Fibroblast of skin of left biceps (primary cell): ENCODE measurements at regions not wholly inside any gene's neighbourhood (a gene's known extent, or its start where the extent isn't known, plus 50 kb on each side); places are given as distances from the start of the nearest gene placed in this dataset.
"Not testable (repeated sequence)": the region's sequence is repeated elsewhere in the genome, so short reads cannot be mapped to it uniquely, and the experiment has no call there.

Experiments
- DNase-seq, 2 experiments: peaks; one replicate each; pipeline ENCODE4 v3.0.0-alpha.2; 2013; ENCODE audit warnings: low read depth in 2 of 2

DNA sequence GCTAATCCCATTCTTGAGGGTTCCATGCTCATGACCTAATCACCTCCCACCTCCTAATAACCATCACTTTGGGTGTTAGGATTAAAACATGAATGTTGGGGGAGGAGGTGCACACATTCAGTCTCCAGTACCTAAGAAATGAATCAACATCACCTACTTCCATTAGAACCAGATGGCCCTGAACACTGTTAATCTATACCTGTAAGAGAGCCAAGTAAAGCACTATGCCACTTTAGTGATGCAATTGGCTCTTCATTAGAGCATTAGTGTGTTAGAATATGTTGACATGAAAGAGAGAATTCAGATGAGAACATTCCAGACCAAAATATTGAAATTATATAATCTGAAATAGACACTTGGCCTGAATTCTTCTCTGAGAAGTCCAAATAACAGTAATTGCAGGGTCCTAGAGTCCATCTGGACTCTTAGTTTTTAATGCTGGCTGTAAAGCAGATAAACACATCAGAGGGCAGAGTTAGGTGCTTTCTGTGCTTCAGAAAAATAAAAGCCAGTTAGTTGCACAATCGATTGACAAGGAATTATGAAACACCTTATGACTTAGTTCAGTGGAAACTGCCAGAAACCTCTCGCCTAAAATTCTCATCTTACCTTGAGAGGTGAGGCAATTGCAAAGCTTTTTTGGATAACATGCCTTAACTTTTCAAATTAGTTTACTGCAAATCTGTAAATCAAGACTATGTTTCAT is 923.7 kb downstream of the SLC4A3 start:
- no peak for DNase-seq

DNA sequence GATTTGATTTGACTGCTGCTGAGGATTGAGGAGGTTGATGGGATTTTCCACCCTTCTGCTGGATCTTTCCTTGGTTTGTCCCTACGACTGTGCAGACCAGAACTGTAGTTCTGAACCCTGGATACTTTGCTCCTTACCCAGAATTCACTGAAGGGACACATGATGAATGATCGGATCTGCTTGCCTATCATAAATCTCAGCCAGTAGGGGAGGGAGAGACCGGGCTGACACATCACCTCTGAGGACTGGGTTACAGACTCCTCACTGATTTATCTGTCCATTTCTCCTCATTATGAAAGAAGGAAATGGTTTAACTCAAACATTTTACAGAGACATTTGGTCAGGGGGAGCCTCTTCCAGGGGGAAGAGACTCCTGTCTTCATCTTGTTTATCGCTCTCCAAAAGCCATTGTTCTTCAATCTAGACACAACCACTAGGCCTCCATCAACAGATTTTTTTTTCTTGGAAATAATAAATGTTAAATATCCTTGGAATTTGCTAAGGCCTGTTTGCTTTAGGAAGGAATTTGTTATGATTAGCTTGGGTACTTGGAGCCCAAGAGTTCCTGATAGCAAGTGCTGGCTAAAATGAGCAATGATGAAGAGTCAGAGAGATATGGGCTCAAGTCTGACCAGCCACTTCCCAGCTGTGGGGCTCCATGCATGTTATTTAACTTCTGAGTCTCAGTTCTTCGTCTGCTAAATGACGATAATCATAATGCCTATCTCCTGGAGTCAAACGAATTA is 925.5 kb downstream of the SLC4A3 start:
- no peak for DNase-seq

DNA sequence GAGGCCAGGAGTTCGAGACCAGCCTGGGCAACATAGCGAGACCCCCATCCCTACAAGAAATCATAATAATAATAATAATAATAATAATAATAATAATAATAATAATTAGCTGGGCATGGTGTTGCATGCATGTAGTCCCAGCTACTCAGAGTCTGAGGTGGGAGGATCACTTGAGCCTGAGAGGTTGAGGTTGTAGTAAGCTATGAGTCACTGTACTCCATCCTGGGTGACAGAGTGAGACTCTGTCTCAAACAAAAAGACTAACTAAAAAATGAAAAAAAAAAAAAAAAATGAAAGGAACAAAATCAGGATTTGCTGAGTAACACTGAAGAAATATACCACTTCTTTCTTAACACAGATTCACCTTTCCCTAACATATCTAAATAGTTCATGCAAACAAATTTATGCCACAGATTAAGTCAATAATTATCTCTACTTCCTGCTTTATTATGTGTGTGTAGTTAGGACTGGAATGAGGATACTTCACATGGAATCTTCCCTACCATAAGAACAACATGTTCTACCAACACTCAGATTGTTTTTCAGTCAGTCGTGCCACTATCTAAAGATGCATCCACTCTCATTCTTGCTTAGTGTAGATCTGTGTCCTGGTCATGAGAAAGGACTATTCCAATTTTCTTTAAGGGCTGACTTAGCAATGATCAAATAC is 928.7 kb downstream of the SLC4A3 start:
- no peak for DNase-seq

DNA sequence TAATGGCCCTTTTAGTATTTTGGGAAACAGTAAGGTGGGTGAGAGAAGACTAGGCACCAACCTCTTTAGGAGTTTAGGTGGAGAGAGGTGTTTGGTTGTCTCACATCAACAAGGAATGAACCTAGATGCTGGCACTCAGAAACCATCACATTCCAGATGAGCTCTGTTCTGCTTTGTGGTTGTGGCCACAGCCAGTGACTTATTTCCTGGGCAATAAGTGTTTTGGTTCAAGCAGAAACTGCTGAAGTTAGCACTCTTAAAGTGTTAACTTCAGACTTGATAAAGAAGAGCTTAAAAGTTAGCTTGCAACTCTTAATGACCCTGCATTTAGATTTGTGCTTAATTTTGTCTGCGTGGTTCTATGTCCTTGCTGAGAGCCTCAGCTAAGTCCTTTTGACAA is 929.2 kb downstream of the SLC4A3 start:
- peak in 1 of 2 experiments; percentile 21 for DNase-seq

- no peak for DNase-seq
Measured at GRCh38 chr2:220560192-220560591, 932.8 kb downstream of the SLC4A3 start.

DNA sequence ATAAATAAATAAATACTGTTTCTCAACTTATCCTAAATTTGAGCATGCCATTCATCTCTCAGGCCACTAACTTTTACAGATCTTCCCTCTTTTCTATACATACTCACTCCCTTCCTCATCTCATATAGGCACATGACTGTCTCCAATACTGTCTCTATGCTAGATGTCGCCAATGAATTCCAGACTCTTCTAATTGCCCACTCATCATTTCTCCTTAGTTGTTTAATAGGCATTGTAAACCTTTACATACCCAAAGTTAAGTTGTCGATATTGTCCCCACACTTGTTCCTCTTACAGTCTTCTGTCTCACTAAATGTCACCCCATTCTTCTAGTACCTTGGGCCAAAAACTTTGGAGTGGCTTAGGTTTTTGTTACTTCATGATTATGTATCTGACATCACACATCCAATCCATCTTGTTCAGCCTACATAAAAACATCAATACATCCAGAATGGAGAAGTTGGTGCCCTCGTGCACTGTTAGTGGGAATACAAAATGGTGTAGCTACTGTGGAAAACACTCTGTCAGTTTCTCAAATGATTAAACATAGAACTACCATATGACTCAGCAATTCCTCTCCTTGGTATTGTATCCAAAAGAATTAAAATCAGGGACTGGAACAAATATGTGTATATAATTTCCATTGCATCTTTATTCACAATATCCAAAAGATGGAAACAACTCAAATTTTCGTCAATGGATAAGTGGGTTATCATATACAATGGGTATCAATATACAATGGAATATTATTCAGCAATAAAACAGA is 935.1 kb downstream of the SLC4A3 start:
- DNase-seq = no peak

DNA sequence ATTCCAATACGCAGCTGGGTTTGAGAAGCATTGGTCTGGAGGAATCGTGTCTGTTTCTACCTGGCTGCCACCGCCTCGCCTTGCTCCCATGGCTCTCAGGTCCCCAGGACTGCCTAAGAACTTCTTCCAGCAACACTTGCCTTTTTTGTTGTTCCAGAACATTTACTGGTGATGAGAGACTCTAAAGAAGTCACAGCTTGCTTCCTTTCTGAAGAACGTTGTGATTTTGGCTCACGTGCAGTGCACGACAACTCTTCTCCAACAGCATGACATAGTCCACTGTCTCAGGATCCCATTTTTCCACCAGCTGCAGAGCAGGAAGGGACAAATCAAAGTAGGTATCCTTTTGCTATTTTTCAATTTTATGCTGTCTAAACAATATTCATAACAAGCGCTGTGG is 940.9 kb downstream of the SLC4A3 start:
- DNase-seq = no peak

- no peak for DNase-seq
Measured at GRCh38 chr2:220569112-220569897, 941.9 kb downstream of the SLC4A3 start.

DNA sequence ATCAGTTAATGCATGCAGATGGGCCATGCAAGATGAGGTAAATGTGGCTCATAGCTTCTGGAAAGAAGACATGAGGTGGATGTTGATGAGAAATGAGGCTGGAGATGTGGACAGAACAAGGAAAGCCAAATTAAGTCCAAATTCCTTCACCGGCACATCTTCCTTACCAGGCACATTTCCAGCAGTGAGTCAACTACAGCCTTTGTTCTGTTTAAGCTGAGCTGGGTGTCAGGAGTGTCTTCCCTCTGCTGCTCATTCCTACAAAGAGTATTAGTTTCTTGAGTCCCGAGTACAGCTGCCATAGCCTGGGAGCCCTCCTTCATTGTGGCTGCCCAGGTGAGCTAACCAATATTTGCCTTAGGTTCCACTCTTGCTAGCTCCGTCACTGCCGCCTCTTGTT is 945.0 kb downstream of the SLC4A3 start:
- DNase-seq = no peak

- DNase-seq = no peak
Measured at GRCh38 chr2:220574038-220574437, 946.6 kb downstream of the SLC4A3 start.

- peak in 1 of 2 experiments; percentile 1 for DNase-seq
Measured at GRCh38 chr2:220575963-220576362, 948.5 kb downstream of the SLC4A3 start.

GRCh38 chr2:220579452-220579851 is 952.0 kb downstream of the SLC4A3 start:
- no peak for DNase-seq

GRCh38 chr2:220580113-220580512 is 952.7 kb downstream of the SLC4A3 start:
- no peak for DNase-seq

DNA sequence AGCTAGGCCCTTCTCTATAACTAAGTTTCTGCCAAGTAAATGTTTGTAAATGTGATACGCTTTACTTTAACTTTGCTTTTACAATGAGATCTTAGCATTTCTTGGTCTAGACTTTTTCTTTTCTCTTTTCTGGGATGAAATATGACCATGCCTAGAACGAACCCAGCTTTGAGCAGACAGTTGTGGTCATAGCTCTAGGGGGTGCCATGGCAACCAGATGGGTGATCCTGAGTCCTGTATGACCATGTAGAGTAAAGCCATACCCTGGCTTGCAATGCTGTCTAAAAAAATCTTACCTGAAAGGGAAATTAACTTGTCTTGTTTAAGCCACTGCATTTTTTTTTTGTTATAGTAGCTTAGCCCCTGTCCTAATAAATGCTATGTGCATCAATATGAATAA is 956.3 kb downstream of the SLC4A3 start:
- DNase-seq = no peak

DNA sequence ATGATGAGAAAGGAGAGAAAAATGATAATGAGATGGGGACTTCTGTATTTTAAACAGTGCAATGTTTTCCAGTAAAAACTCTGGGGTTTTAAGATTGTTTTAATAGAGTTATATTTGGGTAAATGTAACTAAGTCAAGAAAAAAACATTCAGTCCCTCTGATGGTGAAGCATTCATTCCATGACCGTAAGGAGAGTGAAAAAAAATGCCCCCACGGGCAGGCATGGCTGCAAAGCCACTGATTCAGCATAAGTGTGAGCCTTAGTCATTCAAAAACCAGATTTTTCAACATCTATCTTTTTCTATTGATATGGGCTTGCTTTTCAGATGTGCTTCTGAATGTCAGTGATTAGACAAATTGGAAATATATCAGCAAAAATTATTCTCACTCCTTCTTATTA is 957.8 kb downstream of the SLC4A3 start:
- no peak for DNase-seq

DNA sequence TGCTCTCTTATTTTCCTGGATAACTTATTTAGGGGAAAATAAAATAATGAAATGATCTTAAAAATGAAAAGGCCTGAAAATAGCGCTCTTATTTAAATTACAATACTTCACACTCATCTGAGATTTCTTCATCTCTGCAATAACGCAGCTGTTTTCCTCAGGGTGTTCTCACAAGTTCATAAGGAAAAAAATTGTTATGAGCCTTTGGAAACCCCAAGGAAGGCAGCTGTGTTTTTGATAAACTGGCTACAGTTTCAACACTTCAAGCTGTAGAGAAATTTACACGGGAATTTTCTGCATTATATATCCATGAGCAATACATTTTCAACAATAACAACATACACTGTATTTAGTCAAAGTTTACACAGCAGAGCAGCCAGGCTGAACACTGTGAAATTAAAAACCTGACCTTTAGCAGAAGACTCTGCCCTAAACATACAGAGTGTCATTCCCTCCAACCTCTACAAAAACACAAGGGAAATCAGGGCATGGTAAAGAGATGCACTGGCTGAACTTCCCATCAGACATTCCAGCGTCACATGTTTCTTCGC is 959.6 kb downstream of the SLC4A3 start:
- DNase-seq = no peak

- no peak for DNase-seq
Measured at GRCh38 chr2:220588148-220588547, 960.7 kb downstream of the SLC4A3 start.

GRCh38 chr2:220590476-220590875 is 963.0 kb downstream of the SLC4A3 start:
- DNase-seq = no peak

DNA sequence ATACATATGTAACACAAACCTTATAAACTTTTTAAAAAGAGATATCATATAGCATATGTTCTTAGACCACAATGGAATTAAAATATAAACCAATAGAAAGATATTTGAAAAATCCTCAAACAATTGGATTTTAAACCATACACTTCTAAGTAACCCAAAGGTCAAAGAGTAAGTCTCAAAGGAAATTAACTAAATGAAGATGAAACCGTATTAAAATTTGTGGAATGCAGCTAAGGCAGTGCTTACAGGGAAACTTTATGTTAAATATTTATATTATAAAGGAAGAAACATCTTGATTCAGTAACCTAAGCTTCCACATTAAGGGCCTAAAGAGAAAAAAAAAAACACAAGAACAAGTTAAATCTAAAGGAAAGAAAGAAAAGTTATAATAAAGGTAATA is 966.1 kb downstream of the SLC4A3 start:
- DNase-seq = no peak

- no peak for DNase-seq
Measured at GRCh38 chr2:220601674-220602073, 970.4 kb downstream of the EPHA4 start.

GRCh38 chr2:220613004-220613403 is 959.1 kb downstream of the EPHA4 start:
- DNase-seq = not testable (repeated sequence)
